IMR-90 (cell line): ENCODE measurements at regions not wholly inside any gene's neighbourhood (a gene's known extent, or its start where the extent isn't known, plus 50 kb on each side); places are given as distances from the start of the nearest gene placed in this dataset.

Source experiments
- ATAC-seq: fragments of 200-7000 bp; cut with Tn5 transposase; 2 replicates; pipeline ENCODE4 v1.9.1; 2020; ENCODE audit warnings: low read depth, mild to moderate bottlenecking, moderate library complexity
- BruUV-seq: library from RNA; stranded (reverse); fragments of 400-500 nt; replicated peaks from 2 replicates; lab custom pipeline; 2021; lab: Mats Ljungman, UMichigan
- CTCF ChIA-PET: fragments of 300-600 bp; formaldehyde crosslinking; extraction: SDS; loops from one replicate; lab custom pipeline; 2021; ENCODE audit warnings: antibody characterized with exemption; lab: Yijun Ruan, JAX
- POLR2A ChIA-PET: fragments of 300-600 bp; sonication (Branson Sonifier 250); formaldehyde crosslinking; loops from one replicate; lab custom pipeline; 2022; ENCODE audit warnings: antibody characterized with exemption; ENCODE audit not compliant: unreplicated experiment; lab: Charles Lee
- DNase-seq: peaks from one replicate; pipeline ENCODE4 v3.0.0; 2013
- H2AFZ ChIP-seq: replicated peaks from 2 replicates; pipeline ENCODE3; 2013; ENCODE audit warnings: low read length, mild to moderate bottlenecking; ENCODE audit not compliant: poor library complexity
- H2AK5ac ChIP-seq: 2 replicates; pipeline ENCODE4 v1.6.1; 2013; ENCODE audit warnings: low read depth, low read length, inconsistent platforms
- H2AK9ac ChIP-seq: replicated peaks from 2 replicates; pipeline ENCODE3; 2013; ENCODE audit warnings: mild to moderate bottlenecking, low read depth, low read length, moderate library complexity; ENCODE audit not compliant: poor library complexity
- H2BK120ac ChIP-seq: 2 replicates; pipeline ENCODE4 v1.6.1; 2013; ENCODE audit warnings: low read depth, low read length, inconsistent platforms
- H2BK15ac ChIP-seq: 3 replicates; pipeline ENCODE4 v1.6.1; 2013; ENCODE audit warnings: low read depth, low read length, inconsistent platforms
- H2BK20ac ChIP-seq: 2 replicates; pipeline ENCODE4 v1.6.1; 2013; ENCODE audit warnings: low read depth, mild to moderate bottlenecking, inconsistent platforms, low read length, moderate library complexity
- H2BK5ac ChIP-seq: 2 replicates; pipeline ENCODE4 v1.6.1; 2013; ENCODE audit warnings: mild to moderate bottlenecking, low read depth, low read length, inconsistent platforms; ENCODE audit not compliant: poor library complexity, severe bottlenecking
- H3K14ac ChIP-seq: replicated peaks from 2 replicates; pipeline ENCODE4 v1.6.1; 2013; ENCODE audit warnings: low read depth, low read length, inconsistent platforms
- H3K18ac ChIP-seq: 2 replicates; pipeline ENCODE4 v1.6.1; 2013; ENCODE audit warnings: low read depth, low read length, control low read depth
- H3K23ac ChIP-seq: 2 replicates; pipeline ENCODE4 v1.6.1; 2013; ENCODE audit warnings: low read depth, low read length, inconsistent platforms
- H3K27ac ChIP-seq: 2 replicates; pipeline ENCODE4 v1.5.1; 2013; ENCODE audit warnings: mild to moderate bottlenecking, control low read depth, low read length; ENCODE audit not compliant: insufficient read depth
- H3K27me3 ChIP-seq: 2 replicates; pipeline ENCODE4 v1.6.1; 2013; ENCODE audit warnings: low read length; ENCODE audit not compliant: control insufficient read depth, insufficient read depth
- H3K36me3 ChIP-seq: 2 replicates; pipeline ENCODE4 v1.6.1; 2013; ENCODE audit warnings: low read length, mixed read lengths; ENCODE audit not compliant: control insufficient read depth, insufficient read depth
- H3K4ac ChIP-seq: 2 replicates; pipeline ENCODE4 v1.6.1; 2013; ENCODE audit warnings: low read depth, low read length, inconsistent platforms
- H3K4me1 ChIP-seq: 2 replicates; pipeline ENCODE4 v1.6.1; 2013; ENCODE audit warnings: low read length, mixed read lengths; ENCODE audit not compliant: control insufficient read depth, insufficient read depth
- H3K4me2 ChIP-seq: 2 replicates; pipeline ENCODE4 v1.6.1; 2013; ENCODE audit warnings: low read depth, mild to moderate bottlenecking, control low read depth, low read length, moderate library complexity
- H3K4me3 ChIP-seq: 2 replicates; pipeline ENCODE4 v1.5.1; 2013; ENCODE audit warnings: low read depth, mild to moderate bottlenecking, control low read depth, low read length, moderate library complexity; ENCODE audit not compliant: insufficient read depth
- H3K56ac ChIP-seq: 2 replicates; pipeline ENCODE4 v1.6.1; 2013; ENCODE audit warnings: low read length, inconsistent platforms; ENCODE audit not compliant: insufficient read depth; ENCODE audit errors: extremely low read depth
- H3K79me1 ChIP-seq, 2 experiments: 2 replicates each; pipeline ENCODE4 v1.6.1; 2013; ENCODE audit warnings: low read length in 2 of 2, inconsistent platforms in 1 of 2, low read depth in 1 of 2
- H3K9ac ChIP-seq: 2 replicates; pipeline ENCODE4 v1.6.1; 2013; ENCODE audit warnings: low read depth, low read length, control low read depth
- H3K9me1 ChIP-seq: 2 replicates; pipeline ENCODE4 v1.6.1; 2013; ENCODE audit warnings: low read length, inconsistent platforms; ENCODE audit not compliant: insufficient read depth
- H3K9me3 ChIP-seq: 2 replicates; pipeline ENCODE4 v1.6.1; 2013; ENCODE audit warnings: low read length; ENCODE audit not compliant: control insufficient read depth, insufficient read depth
- H4K20me1 ChIP-seq: 2 replicates; pipeline ENCODE4 v1.6.1; 2013; ENCODE audit warnings: low read length, inconsistent platforms; ENCODE audit not compliant: insufficient read depth
- H4K5ac ChIP-seq: 2 replicates; pipeline ENCODE4 v1.6.1; 2013; ENCODE audit warnings: mild to moderate bottlenecking, low read depth, low read length, control low read depth
- H4K8ac ChIP-seq, 2 experiments: 2 replicates each; pipeline ENCODE4 v1.6.1; 2013; ENCODE audit warnings: low read depth in 2 of 2, low read length in 2 of 2, control low read depth in 1 of 2, inconsistent platforms in 1 of 2
- H4K91ac ChIP-seq: 2 replicates; pipeline ENCODE4 v1.6.1; 2013; ENCODE audit warnings: low read depth, low read length, inconsistent platforms; ENCODE audit not compliant: insufficient read depth
- BHLHE40 ChIP-seq: fragments of 150-350 bp; IDR thresholded peaks from 2 replicates; pipeline ENCODE4 v1.6.1; 2016; ENCODE audit warnings: mild to moderate bottlenecking, low read depth, low read length
- CEBPB ChIP-seq: IDR thresholded peaks from 2 replicates; pipeline ENCODE4 v1.6.1; 2012; ENCODE audit warnings: low read depth, low read length, improper control_type of control experiment
- CHD1 ChIP-seq: IDR thresholded peaks from 2 replicates; pipeline ENCODE4 v1.6.1; 2012; ENCODE audit warnings: low read depth, low read length, improper control_type of control experiment
- FOS ChIP-seq: fragments of 150-350 bp; IDR thresholded peaks from 2 replicates; pipeline ENCODE4 v1.6.1; 2016; ENCODE audit warnings: low read depth, low read length
- MAFK ChIP-seq: IDR thresholded peaks from 2 replicates; pipeline ENCODE4 v1.6.1; 2012; ENCODE audit warnings: low read depth, low read length, improper control_type of control experiment
- MAZ ChIP-seq: IDR thresholded peaks from 2 replicates; pipeline ENCODE4 v1.6.1; 2012; ENCODE audit warnings: low read depth, mild to moderate bottlenecking, low read length, improper control_type of control experiment, moderate library complexity, borderline replicate concordance
- MXI1 ChIP-seq: IDR thresholded peaks from 2 replicates; pipeline ENCODE4 v1.6.1; 2012; ENCODE audit warnings: low read depth, mild to moderate bottlenecking, low read length, moderate library complexity, borderline replicate concordance
- NFE2L2 ChIP-seq: fragments of 150-350 bp; IDR thresholded peaks from 2 replicates; pipeline ENCODE4 v1.6.1; 2016; ENCODE audit warnings: low read depth, mild to moderate bottlenecking, low read length
- POLR2A ChIP-seq: IDR thresholded peaks from 2 replicates; pipeline ENCODE4 v1.6.1; 2012; ENCODE audit warnings: mild to moderate bottlenecking, low read depth, low read length
- RAD21 ChIP-seq: IDR thresholded peaks from 2 replicates; pipeline ENCODE4 v1.6.1; 2012; ENCODE audit warnings: low read length, improper control_type of control experiment
- RCOR1 ChIP-seq: IDR thresholded peaks from 2 replicates; pipeline ENCODE4 v1.6.1; 2012; ENCODE audit warnings: mild to moderate bottlenecking, low read length, improper control_type of control experiment; ENCODE audit not compliant: insufficient replicate concordance
- RFX5 ChIP-seq: IDR thresholded peaks from 2 replicates; pipeline ENCODE4 v1.8.0; 2012; ENCODE audit warnings: low read depth, mild to moderate bottlenecking, low read length, moderate library complexity
- SMC3 ChIP-seq: fragments of 150-350 bp; IDR thresholded peaks from 2 replicates; pipeline ENCODE4 v1.6.1; 2016; ENCODE audit warnings: low read depth, mild to moderate bottlenecking, antibody characterized with exemption, low read length, moderate library complexity
- WGBS, 2 experiments: methylation state at CpG; one replicate each; pipeline versions ENCODE4 v1.1.5 to v1.1.7; 2013; ENCODE audit warnings: missing lambda C conversion rate in 2 of 2; ENCODE audit not compliant: insufficient read length in 1 of 2; ENCODE audit errors: extremely low coverage in 2 of 2; 5-methylcytosine and 5-hydroxymethylcytosine counted together
- dilution Hi-C: fragments of 300-500 bp; cut with HindIII; formaldehyde crosslinking; loops from one replicate; pipeline ENCODE4 v1.14.3; 2018; ENCODE audit warnings: low sequenced_read_pairs; ENCODE audit not compliant: unreplicated experiment
- in situ Hi-C: fragments of 300-500 bp; cut with MboI; formaldehyde crosslinking; loops from 3 replicates; pipeline ENCODE4 v1.14.3; 2019; ENCODE audit warnings: low sequenced_read_pairs, inconsistent platforms, mixed read lengths
- intact Hi-C: fragments of 100-400 bp; cut with micrococcal nuclease; formaldehyde crosslinking; loops from 2 replicates; pipeline ENCODE4 v1.10.0; 2022
- TF ChIP-seq, protein P1 (sequence below): fragments of 150-350 bp; IDR thresholded peaks from 2 replicates; pipeline ENCODE4 v1.6.1; 2017; ENCODE audit warnings: mild to moderate bottlenecking, antibody characterized with exemption, low read length, low read depth
- TF ChIP-seq, protein P2 (sequence below): conservative IDR thresholded peaks from 2 replicates; pipeline ENCODE4 v1.5.1; 2012; ENCODE audit warnings: mild to moderate bottlenecking, low read depth, low read length, improper control_type of control experiment
- TF ChIP-seq, protein P3 (sequence below): fragments of 150-350 bp; IDR thresholded peaks from 2 replicates; pipeline ENCODE4 v1.6.1; 2016; ENCODE audit warnings: low read depth, mild to moderate bottlenecking, low read length, moderate library complexity, borderline replicate concordance

DNA sequence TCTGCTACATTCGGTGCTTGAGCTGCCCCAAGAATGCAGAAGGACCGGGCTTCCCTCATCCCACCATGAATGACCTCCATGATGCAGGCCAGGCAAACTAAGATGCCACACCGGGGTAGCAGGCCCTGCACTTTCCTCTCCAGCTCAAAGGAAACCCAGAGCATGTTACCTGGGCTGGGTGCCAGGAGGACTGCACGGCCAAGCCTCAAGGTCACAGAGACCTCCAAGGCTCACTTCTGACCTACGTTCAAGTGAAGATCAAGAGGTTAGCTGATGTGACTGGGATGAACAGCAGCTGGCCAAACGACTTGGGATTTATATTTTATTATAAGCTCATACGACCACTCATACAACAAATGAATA lies 501.8 kb downstream of the CD83 start:
- no TSS peak for BruUV-seq
- H3K9me1 ChIP-seq = peaks cover 3% of the 10 kb centered on the region; the same call in 1 of the 2 replicates
- H3K18ac ChIP-seq = no peak overlapping the region
- no peak overlapping the region for H3K56ac ChIP-seq
- H4K8ac ChIP-seq = no peak overlapping the region
- dilution Hi-C loops = no loop called here
- peaks cover 5% of the 10 kb centered on the region; the same call in 1 of the 2 replicates for H3K9me3 ChIP-seq
- no peak overlapping the region for H2AFZ ChIP-seq
- H3K9ac ChIP-seq = no peak overlapping the region
- no peak overlapping the region for H2AK5ac ChIP-seq
- CTCF ChIA-PET = no interaction called here
- no peak overlapping the region for H2BK5ac ChIP-seq
- H3K36me3 ChIP-seq = no peaks in the 10 kb centered on the region
- H4K91ac ChIP-seq = no peak overlapping the region
- TF ChIP-seq MAFK (no peak), MAZ (no peak), CEBPB (no peak), SMC3 (no peak), RAD21 (no peak), BHLHE40 (no peak), POLR2A (no peak), NFE2L2 (no peak), FOS (no peak), RCOR1 (no peak), CHD1 (no peak), MXI1 (no peak), RFX5 (no peak)
- TF ChIP-seq, protein P1, sequence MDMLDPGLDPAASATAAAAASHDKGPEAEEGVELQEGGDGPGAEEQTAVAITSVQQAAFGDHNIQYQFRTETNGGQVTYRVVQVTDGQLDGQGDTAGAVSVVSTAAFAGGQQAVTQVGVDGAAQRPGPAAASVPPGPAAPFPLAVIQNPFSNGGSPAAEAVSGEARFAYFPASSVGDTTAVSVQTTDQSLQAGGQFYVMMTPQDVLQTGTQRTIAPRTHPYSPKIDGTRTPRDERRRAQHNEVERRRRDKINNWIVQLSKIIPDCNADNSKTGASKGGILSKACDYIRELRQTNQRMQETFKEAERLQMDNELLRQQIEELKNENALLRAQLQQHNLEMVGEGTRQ = no peak
- TF ChIP-seq, protein P2, sequence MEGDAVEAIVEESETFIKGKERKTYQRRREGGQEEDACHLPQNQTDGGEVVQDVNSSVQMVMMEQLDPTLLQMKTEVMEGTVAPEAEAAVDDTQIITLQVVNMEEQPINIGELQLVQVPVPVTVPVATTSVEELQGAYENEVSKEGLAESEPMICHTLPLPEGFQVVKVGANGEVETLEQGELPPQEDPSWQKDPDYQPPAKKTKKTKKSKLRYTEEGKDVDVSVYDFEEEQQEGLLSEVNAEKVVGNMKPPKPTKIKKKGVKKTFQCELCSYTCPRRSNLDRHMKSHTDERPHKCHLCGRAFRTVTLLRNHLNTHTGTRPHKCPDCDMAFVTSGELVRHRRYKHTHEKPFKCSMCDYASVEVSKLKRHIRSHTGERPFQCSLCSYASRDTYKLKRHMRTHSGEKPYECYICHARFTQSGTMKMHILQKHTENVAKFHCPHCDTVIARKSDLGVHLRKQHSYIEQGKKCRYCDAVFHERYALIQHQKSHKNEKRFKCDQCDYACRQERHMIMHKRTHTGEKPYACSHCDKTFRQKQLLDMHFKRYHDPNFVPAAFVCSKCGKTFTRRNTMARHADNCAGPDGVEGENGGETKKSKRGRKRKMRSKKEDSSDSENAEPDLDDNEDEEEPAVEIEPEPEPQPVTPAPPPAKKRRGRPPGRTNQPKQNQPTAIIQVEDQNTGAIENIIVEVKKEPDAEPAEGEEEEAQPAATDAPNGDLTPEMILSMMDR = no peak
- TF ChIP-seq, protein P3, sequence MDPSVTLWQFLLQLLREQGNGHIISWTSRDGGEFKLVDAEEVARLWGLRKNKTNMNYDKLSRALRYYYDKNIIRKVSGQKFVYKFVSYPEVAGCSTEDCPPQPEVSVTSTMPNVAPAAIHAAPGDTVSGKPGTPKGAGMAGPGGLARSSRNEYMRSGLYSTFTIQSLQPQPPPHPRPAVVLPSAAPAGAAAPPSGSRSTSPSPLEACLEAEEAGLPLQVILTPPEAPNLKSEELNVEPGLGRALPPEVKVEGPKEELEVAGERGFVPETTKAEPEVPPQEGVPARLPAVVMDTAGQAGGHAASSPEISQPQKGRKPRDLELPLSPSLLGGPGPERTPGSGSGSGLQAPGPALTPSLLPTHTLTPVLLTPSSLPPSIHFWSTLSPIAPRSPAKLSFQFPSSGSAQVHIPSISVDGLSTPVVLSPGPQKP = no peak
- H3K4me1 ChIP-seq = peaks cover 2% of the 10 kb centered on the region; the same call in 1 of the 2 replicates
- H3K4ac ChIP-seq = no peak overlapping the region
- in situ Hi-C loops = no loop called here
- no peak overlapping the region for H2BK120ac ChIP-seq
- no peak overlapping the region for H3K27ac ChIP-seq
- H3K4me2 ChIP-seq = no peak overlapping the region
- H2BK15ac ChIP-seq = no peak overlapping the region
- H4K5ac ChIP-seq = no peak overlapping the region
- POLR2A ChIA-PET = no interaction called here
- no peak overlapping the region for H3K4me3 ChIP-seq
- intact Hi-C loops = no loop called here
- no peak overlapping the region for H3K14ac ChIP-seq
- H3K23ac ChIP-seq = no peak overlapping the region
- H4K20me1 ChIP-seq = no peaks in the 10 kb centered on the region
- no peaks in the 10 kb centered on the region; the same call in 1 of the 2 replicates for H3K27me3 ChIP-seq
- H3K79me1 ChIP-seq = no peaks in the 10 kb centered on the region
- no peak overlapping the region for H2AK9ac ChIP-seq
- DNase-seq = no peak
- no peak overlapping the region for H2BK20ac ChIP-seq
- WGBS, 2 experiments = no CpG with 5 or more reads among the region's 7 CpGs
- ATAC-seq = no peak
